HepG2 (cell line): ENCODE measurements at regions not wholly inside any gene's neighbourhood (a gene's known extent, or its start where the extent isn't known, plus 50 kb on each side); places are given as distances from the start of the nearest gene placed in this dataset.
"Not testable (repeated sequence)": the region's sequence is repeated elsewhere in the genome, so short reads cannot be mapped to it uniquely, and the experiment has no call there.

Experiments
- ARID2 ChIP-seq: sonication (generic); formaldehyde crosslinking; IDR thresholded peaks from 2 replicates; pipeline ENCODE4 v1.8.1; 2022; ENCODE audit warnings: mild to moderate bottlenecking, missing genetic modification reagents, borderline replicate concordance
- CBX5 ChIP-seq: sonication (generic); formaldehyde crosslinking; IDR thresholded peaks from 2 replicates; pipeline ENCODE4 v1.4.0; 2020; ENCODE audit warnings: missing genetic modification reagents, borderline replicate concordance
- EZH2 ChIP-seq: conservative IDR thresholded peaks from 2 replicates; pipeline ENCODE4 v1.6.1; 2012; ENCODE audit warnings: mild to moderate bottlenecking, low read depth, low read length, moderate library complexity
- JUN ChIP-seq: sonication (generic); formaldehyde crosslinking; IDR thresholded peaks from 2 replicates; pipeline ENCODE4 v1.4.0; 2020; ENCODE audit warnings: mild to moderate bottlenecking, missing genetic modification reagents
- NR1H2 ChIP-seq: sonication (generic); formaldehyde crosslinking; IDR thresholded peaks from 2 replicates; pipeline ENCODE4 v1.8.1; 2022; ENCODE audit warnings: low read depth, missing genetic modification reagents, borderline replicate concordance
- SUZ12 ChIP-seq: fragments of 150-350 bp; IDR thresholded peaks from 2 replicates; pipeline ENCODE4 v1.6.1; 2014; ENCODE audit warnings: low read depth, low read length
- TRIM22 ChIP-seq: fragments of 450-650 bp; IDR thresholded peaks from 2 replicates; pipeline ENCODE4 v1.6.1; 2017
- ZNF839 ChIP-seq: sonication (generic); formaldehyde crosslinking; IDR thresholded peaks from 2 replicates; pipeline ENCODE4 v1.4.0; 2020; ENCODE audit warnings: missing genetic modification reagents, mild to moderate bottlenecking, borderline replicate concordance

GRCh38 chr7:69106449-69106848 lies 491.8 kb upstream of the AUTS2 start:
- TF ChIP-seq ARID2 (CRISPR knock-in tag); NR1H2 (CRISPR knock-in tag); SUZ12; ZNF839 (CRISPR knock-in tag); TRIM22; JUN; CBX5; EZH2: not testable (repeated sequence)
